ENCODE measurements at regions not wholly inside any gene's neighbourhood (a gene's known extent, or its start where the extent isn't known, plus 50 kb on each side); places are given as distances from the start of the nearest gene placed in this dataset.
"Not testable (repeated sequence)": the region's sequence is repeated elsewhere in the genome, so short reads cannot be mapped to it uniquely, and the experiment has no call there.

DNA sequence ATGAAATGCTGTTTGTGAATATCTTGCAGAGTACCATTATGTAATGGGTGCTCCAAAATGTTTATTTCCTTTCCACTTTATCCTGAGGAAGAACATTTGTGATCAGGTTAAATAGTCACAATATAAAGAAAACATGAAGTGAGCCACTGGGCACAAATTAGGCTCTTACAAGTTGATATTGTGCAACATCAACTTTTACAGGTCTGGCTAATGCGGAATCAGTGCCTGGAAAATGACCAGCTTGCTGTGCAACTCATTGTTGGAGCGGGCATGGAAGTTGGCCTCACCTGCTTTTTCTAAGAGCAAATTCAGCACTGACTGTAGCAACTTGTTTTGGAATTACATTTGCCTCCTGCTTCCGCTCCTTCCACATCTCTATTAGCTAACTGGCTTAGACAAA is 216.9 kb upstream of the PLPPR1 start:
- no peak for DNase-seq (ENCODE audit: low read depth)

- DNase-seq (ENCODE audit: low read depth): no peak
Observed at GRCh38 chr9:100813871-100814270, 214.7 kb upstream of the PLPPR1 start.

DNA sequence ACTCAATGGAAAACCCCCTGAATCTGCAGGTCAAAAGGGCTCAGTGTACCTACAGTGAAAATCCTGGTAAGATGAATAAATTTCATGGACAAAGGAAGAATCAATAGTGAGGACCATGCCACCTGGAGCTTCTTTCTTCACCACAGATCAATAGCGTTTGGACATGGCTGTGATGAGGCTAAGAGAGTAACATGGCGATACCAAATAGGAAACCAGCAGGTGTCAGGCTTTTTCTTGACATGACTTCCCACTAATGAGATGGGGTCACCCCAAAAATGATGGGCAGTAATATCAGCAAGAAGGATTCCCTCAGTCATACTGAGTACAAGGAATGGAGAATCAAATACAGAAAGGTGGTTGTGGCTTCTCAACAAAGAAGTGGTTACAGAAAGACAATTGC is 208.5 kb upstream of the PLPPR1 start:
- no peak for DNase-seq (ENCODE audit: low read depth)

DNA sequence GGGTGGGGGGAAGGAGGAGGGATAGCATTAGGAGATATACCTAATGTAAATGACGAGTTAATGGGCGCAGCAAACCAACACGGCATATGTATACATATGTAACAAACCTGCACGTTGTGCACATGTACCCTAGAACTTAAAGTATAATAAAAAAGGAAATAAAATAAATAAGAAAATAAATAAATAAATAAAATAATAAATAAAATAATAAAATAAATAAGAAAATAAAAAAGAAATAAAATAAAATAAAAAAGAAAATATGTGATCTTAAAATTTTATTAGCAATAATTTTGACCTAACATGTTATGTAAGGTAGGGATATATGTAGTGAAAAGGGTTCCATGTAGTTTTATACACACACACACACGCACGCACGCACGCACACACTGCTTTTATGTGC is 195.5 kb upstream of the PLPPR1 start:
- not testable (repeated sequence) for DNase-seq (ENCODE audit: low read depth)

GRCh38 chr9:100838857-100839256 is 189.7 kb upstream of the PLPPR1 start:
- DNase-seq (ENCODE audit: low read depth): no peak

- DNase-seq (ENCODE audit: low read depth): no peak
Observed at GRCh38 chr9:100848726-100849125, 179.8 kb upstream of the PLPPR1 start.

DNA sequence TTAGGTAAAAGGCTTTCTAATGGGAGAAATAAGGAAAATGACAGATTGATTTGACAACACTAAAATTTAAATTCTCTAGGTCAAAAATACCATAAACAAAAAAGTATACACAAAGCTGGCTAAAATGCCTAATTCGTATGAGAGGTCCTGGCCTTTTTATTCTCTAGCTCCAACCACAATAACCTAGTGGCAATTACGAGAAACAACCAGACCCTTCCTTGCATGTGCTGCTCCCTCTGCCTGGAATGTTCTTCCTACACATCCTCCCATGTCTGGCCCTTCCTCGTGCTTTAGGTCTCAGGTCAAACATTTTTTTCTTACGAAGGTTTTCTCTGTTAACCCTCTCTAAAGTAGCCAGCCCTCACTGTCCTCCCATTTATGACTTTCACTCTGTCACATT is 176.4 kb upstream of the PLPPR1 start:
- no peak for DNase-seq (ENCODE audit: low read depth)

- no peak for DNase-seq (ENCODE audit: low read depth)
Observed at GRCh38 chr9:100856238-100856637, 172.3 kb upstream of the PLPPR1 start.

DNA sequence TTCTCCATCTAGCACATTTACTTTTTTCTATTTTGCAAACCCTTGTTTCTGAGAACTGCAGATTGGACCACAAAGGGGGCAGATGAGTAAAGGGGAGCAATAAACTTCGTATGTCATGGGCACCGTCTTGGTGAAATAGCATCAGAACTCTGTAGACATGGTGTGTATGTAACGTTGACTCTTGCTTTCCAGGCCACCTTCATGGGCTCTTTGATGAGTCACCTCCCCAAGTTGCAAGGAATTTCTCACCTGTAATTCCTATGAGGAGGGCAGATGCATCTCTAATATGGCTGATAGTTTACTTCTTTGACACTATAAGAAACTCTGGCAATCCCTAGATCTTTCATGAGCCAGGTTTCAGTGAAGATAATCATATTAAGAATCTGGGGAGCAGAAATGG is 163.4 kb upstream of the PLPPR1 start:
- no peak for DNase-seq (ENCODE audit: low read depth)

- no peak for DNase-seq (ENCODE audit: low read depth)
Observed at GRCh38 chr9:100865648-100866047, 162.9 kb upstream of the PLPPR1 start.

GRCh38 chr9:100869326-100869725 is 159.2 kb upstream of the PLPPR1 start:
- no peak for DNase-seq (ENCODE audit: low read depth)

DNA sequence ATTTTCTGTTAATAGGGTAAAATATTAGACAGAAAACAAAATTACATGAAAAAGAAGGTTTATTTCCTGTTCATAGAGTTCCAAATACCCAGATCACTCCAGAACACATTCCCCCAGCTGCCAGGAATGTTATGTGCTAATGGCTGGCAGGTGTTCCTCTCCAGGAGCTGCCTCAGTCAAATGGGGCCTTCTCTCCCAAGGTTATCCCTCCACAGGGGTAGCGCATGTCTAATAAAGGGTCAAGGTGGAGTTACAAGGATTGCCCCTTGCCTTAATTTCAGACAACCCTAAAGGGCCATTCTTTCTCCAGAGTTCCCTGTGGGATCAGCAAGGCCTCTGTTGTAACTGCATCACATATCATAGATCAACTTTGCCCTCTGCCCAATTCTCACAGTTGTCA is 148.6 kb upstream of the PLPPR1 start:
- DNase-seq (ENCODE audit: low read depth): no peak

GRCh38 chr9:100880284-100880683 is 148.2 kb upstream of the PLPPR1 start:
- no peak for DNase-seq (ENCODE audit: low read depth)

GRCh38 chr9:100884518-100884917 is 144.0 kb upstream of the PLPPR1 start:
- DNase-seq (ENCODE audit: low read depth): no peak

DNA sequence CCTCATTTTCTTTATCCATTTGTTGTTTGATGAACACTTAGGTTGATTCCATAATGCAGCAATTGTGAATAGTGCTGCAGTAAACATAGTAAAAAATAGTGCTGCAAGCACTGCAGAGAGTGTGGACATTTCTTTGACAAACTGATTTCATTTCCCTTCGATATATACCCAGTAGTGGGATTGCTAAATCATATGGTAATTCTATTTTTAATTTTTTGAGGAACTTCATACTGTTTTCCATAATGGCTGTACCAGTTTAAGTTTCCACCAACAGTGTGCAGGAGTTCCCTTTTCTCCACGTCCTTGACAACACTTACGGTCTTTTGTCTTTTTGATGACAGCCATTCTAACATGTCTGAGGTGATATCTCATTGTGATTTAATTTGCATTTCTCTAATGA is 138.2 kb upstream of the PLPPR1 start:
- DNase-seq (ENCODE audit: low read depth): no peak

DNA sequence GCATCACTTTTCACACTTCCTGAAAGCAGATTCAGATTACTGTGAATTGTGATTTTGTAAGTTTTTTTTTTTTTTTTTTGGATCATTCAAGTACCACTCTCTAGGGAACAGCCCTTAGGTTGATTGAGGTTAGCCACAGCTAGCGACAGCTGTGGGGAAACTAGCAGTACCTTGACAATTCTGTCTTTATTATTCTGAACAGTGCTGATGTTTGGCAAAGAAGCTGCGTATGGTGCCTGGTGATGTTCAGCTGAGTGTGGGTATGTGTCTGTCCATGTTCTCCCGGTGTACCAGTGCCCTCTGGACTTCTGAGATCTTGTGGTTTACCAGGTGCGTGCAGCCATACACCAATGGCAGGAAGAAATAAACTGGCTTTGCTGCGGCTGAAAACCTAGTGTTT is 117.3 kb upstream of the PLPPR1 start:
- DNase-seq (ENCODE audit: low read depth): no peak

GRCh38 chr9:100913257-100913656 is 115.3 kb upstream of the PLPPR1 start:
- no peak for DNase-seq (ENCODE audit: low read depth)

DNA sequence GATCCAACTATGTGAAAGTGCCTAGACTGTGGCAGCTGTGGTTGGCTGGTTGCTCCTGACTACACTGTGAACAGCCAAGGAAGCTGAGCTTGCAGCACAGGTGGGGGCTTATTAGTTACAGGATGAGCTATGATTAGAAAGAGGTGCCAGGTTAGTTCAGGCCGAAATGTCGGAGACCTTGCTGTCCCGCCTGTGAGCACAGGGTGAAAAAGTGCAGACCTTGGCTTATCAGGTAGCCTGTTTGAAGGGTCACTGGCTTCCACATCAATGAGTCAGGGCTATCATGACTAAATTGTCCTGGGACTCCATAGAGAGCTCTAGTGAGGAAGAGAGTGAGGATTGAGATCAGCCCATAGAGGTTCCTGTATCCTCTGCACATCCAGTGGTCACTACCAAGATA is 114.3 kb upstream of the PLPPR1 start:
- no peak for DNase-seq (ENCODE audit: low read depth)

- no peak for DNase-seq (ENCODE audit: low read depth)
Observed at GRCh38 chr9:100919506-100919905, 109.0 kb upstream of the PLPPR1 start.

GRCh38 chr9:100926366-100926765 is 102.2 kb upstream of the PLPPR1 start:
- no peak for DNase-seq (ENCODE audit: low read depth)

- DNase-seq (ENCODE audit: low read depth): no peak
Observed at GRCh38 chr9:100927763-100928162, 100.8 kb upstream of the PLPPR1 start.

DNA sequence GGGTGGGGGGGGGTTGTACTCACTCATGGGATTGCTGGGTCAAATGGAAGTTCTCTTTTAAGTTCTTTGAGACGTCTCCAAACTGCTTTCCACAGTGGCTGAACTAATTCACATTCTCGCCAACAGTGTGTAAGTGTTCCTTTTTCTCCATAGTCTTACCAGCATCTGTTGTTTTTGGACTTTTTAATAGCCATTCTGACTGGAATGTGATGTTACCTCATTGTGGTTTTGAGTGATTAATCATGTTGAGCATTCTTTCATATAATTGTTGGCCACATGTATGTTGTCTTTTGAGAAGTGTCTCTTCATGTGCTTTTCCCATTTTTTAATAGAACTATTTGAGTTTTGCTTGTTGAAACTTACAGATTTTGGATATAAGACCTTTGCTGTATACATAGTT is 94.9 kb upstream of the PLPPR1 start:
- no peak for DNase-seq (ENCODE audit: low read depth)

DNA sequence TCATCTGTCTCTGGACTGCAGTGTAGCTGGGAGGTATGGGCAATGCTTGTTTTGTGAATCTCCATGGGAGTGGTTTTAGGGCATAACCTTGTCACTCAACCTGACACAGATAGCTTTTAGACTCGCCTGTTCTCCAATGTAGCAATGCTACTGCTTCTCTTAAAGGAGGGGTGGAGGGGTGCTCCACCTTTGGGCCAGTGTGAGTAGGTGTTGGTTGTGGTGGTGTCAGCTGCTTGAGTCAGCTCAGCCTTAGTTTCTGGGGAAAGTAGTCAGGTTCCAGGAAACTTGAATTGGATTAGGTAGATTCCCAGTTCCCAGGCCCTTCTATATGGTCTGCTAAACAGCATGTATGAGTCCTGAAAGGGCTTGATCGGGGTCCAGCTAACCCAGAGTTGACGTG is 91.1 kb upstream of the PLPPR1 start:
- no peak for DNase-seq (ENCODE audit: low read depth)

DNA sequence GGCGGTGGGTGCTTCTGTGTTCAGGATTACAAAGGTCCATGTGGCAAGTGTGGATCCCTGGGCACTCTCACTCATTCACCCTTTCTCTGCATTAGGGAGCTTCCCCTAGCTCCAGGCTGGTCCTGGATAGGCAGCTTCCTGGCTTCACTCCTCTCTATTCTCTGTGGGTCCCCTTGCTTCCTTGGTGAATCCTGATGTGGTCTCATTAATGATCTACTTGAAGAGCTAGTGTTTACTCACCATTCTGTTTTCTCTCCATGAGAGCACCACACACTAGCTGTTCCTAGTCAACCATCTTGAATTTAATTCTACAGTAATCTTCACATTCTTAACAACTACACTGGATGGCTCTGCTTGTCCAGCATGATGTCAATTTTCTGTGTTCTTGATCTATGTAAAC is 90.0 kb upstream of the PLPPR1 start:
- DNase-seq (ENCODE audit: low read depth): no peak

DNA sequence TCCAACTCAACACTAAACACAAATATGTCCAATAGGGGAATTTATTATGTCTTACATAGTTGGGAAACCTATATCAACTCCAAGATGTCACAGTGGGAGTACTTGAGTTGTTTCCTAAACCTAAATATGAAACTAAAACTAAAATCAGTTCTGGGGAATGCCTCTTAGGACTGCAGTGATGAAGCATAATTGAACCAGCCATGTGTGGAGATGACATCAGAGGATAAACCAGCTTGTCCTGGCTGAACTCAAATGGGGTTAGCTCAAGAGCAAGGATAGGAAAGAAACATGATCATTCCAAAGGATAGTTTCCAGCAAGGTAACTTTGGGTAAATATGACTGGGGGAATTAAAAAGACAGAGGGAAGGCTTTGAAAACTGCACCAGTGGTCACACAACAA is 88.9 kb upstream of the PLPPR1 start:
- DNase-seq (ENCODE audit: low read depth): no peak

Data from HS-27A (cell line).